Mesenchymal stem cell (in vitro differentiated cells and primary cell): ENCODE measurements at regions not wholly inside any gene's neighbourhood (a gene's known extent, or its start where the extent isn't known, plus 50 kb on each side); places are given as distances from the start of the nearest gene placed in this dataset.

Experiments used
- DNase-seq: peaks from one replicate; pipeline ENCODE4 v3.0.0-alpha.2; 2013
- H2AFZ ChIP-seq: one replicate; pipeline ENCODE4 v1.6.1; 2013; ENCODE audit warnings: low read depth, mild to moderate bottlenecking, control low read depth, inconsistent platforms, low read length, moderate library complexity
- H2AK5ac ChIP-seq: 2 replicates; pipeline ENCODE4 v1.6.1; 2013; ENCODE audit warnings: low read length, moderate library complexity, mild to moderate bottlenecking, inconsistent platforms; ENCODE audit not compliant: severe bottlenecking
- H2BK120ac ChIP-seq: one replicate; pipeline ENCODE4 v1.6.1; 2013; ENCODE audit warnings: low read depth, mild to moderate bottlenecking, inconsistent platforms, low read length, moderate library complexity
- H2BK12ac ChIP-seq, 2 experiments: one replicate each; pipeline ENCODE4 v1.6.1; 2013; ENCODE audit warnings: inconsistent platforms in 2 of 2, low read length in 2 of 2, mild to moderate bottlenecking in 2 of 2, moderate library complexity in 2 of 2, control low read depth in 1 of 2
- H2BK15ac ChIP-seq: one replicate; pipeline ENCODE4 v1.6.1; 2013; ENCODE audit warnings: mild to moderate bottlenecking, low read depth, inconsistent platforms; ENCODE audit not compliant: poor library complexity, severe bottlenecking
- H2BK5ac ChIP-seq: 2 replicates; pipeline ENCODE4 v1.6.1; 2013; ENCODE audit warnings: low read depth, mild to moderate bottlenecking, low read length, control low read depth, inconsistent platforms; ENCODE audit not compliant: poor library complexity, severe bottlenecking
- H3K14ac ChIP-seq, 2 experiments: one replicate each; pipeline ENCODE4 v1.6.1; 2013; ENCODE audit warnings: inconsistent platforms in 2 of 2, low read length in 2 of 2, control low read depth in 1 of 2, mild to moderate bottlenecking in 1 of 2, moderate library complexity in 1 of 2
- H3K18ac ChIP-seq, 2 experiments: one replicate each; pipeline ENCODE4 v1.6.1; 2013; ENCODE audit warnings: inconsistent platforms in 2 of 2, low read length in 2 of 2, control low read depth in 1 of 2, low read depth in 1 of 2, mild to moderate bottlenecking in 1 of 2
- H3K23ac ChIP-seq, 2 experiments: one replicate each; pipeline ENCODE4 v1.6.1; 2013; ENCODE audit warnings: inconsistent platforms in 2 of 2, low read length in 2 of 2, mild to moderate bottlenecking in 2 of 2, moderate library complexity in 2 of 2, control low read depth in 1 of 2
- H3K27ac ChIP-seq: 2 replicates; pipeline ENCODE4 v1.5.1; 2013; ENCODE audit warnings: mild to moderate bottlenecking, moderate library complexity, low read length, control low read depth, inconsistent platforms; ENCODE audit not compliant: poor library complexity, severe bottlenecking
- H3K27me3 ChIP-seq, 2 experiments: 2 replicates each; pipeline versions ENCODE4 v1.6.1 to v1.7.0; 2013; ENCODE audit warnings: low read length in 2 of 2, mild to moderate bottlenecking in 2 of 2, moderate library complexity in 2 of 2, control low read depth in 1 of 2, inconsistent platforms in 1 of 2; ENCODE audit not compliant: control insufficient read depth in 1 of 2, insufficient read depth in 1 of 2
- H3K36me3 ChIP-seq, 2 experiments: 2 replicates each; pipeline versions ENCODE4 v1.6.1 to v1.7.0; 2013; ENCODE audit warnings: low read length in 2 of 2, control low read depth in 1 of 2, inconsistent platforms in 1 of 2, low read depth in 1 of 2, mild to moderate bottlenecking in 1 of 2; ENCODE audit not compliant: insufficient read depth in 2 of 2, control insufficient read depth in 1 of 2
- H3K4ac ChIP-seq, 2 experiments: one replicate each; pipeline ENCODE4 v1.6.1; 2013; ENCODE audit warnings: inconsistent platforms in 2 of 2, low read length in 2 of 2, mild to moderate bottlenecking in 2 of 2, moderate library complexity in 2 of 2, control low read depth in 1 of 2, low read depth in 1 of 2
- H3K4me1 ChIP-seq: 2 replicates; pipeline ENCODE4 v1.6.1; 2013; ENCODE audit warnings: low read depth, low read length, control low read depth; ENCODE audit not compliant: control insufficient read depth, insufficient read depth
- H3K4me2 ChIP-seq: 2 replicates; pipeline ENCODE4 v1.6.1; 2013; ENCODE audit warnings: low read length, mild to moderate bottlenecking, inconsistent platforms; ENCODE audit not compliant: poor library complexity, severe bottlenecking
- H3K4me3 ChIP-seq, 2 experiments: 2 replicates each; pipeline versions ENCODE4 v1.5.1 to v1.7.0; 2013; ENCODE audit warnings: low read length in 2 of 2, mild to moderate bottlenecking in 2 of 2, control low read depth in 1 of 2, low read depth in 1 of 2; ENCODE audit not compliant: insufficient read depth in 1 of 2
- H3K79me1 ChIP-seq: replicated peaks from 2 replicates; pipeline ENCODE4 v1.6.1; 2013; ENCODE audit warnings: mild to moderate bottlenecking, control low read depth, low read length, inconsistent platforms; ENCODE audit not compliant: poor library complexity, severe bottlenecking
- H3K9ac ChIP-seq: 2 replicates; pipeline ENCODE4 v1.7.0; 2013; ENCODE audit warnings: mild to moderate bottlenecking, low read length, moderate library complexity
- H3K9me3 ChIP-seq: 2 replicates; pipeline ENCODE4 v1.7.0; 2013; ENCODE audit warnings: mild to moderate bottlenecking, low read length; ENCODE audit not compliant: control insufficient read depth
- H4K8ac ChIP-seq: one replicate; pipeline ENCODE4 v1.6.1; 2013; ENCODE audit warnings: inconsistent platforms, mild to moderate bottlenecking, low read length, moderate library complexity
- H4K91ac ChIP-seq: one replicate; pipeline ENCODE4 v1.6.1; 2013; ENCODE audit warnings: mild to moderate bottlenecking, low read length, inconsistent platforms
- WGBS: methylation state at CpG from one replicate; pipeline ENCODE4 v1.1.7; 2013; ENCODE audit warnings: mixed read lengths; 5-methylcytosine and 5-hydroxymethylcytosine counted together

- Histone ChIP-seq H3K4me1 (no peaks in the 10 kb centered on the region), H3K4me3 (no peak overlapping the region), H2BK5ac (no peak overlapping the region), H3K18ac (no peak overlapping the region), H3K79me1 (no peaks in the 10 kb centered on the region), H2BK15ac (no peak overlapping the region), H3K23ac (no peak overlapping the region), H2BK12ac (no peak overlapping the region), H2AK5ac (no peak overlapping the region), H4K8ac (no peak overlapping the region), H3K9me3 (no peaks in the 10 kb centered on the region), H3K4me2 (no peak overlapping the region), H3K27me3 (no peaks in the 10 kb centered on the region), H3K36me3 (no peaks in the 10 kb centered on the region), H4K91ac (no peak overlapping the region), H3K27ac (no peak overlapping the region), H3K4ac (no peak overlapping the region), H3K9ac (no peak overlapping the region), H2BK120ac (no peak overlapping the region), H2AFZ (no peak overlapping the region), H3K14ac (no peak overlapping the region)
- no peak for DNase-seq
- 90% methylated on average over 2 of the region's 5 CpGs for WGBS
These were observed 196.8 kb downstream of the PRDM9 start for GRCh38 chr5:23703940-23704855.

- no peak overlapping the region for H3K4ac ChIP-seq
- no peak overlapping the region for H3K27ac ChIP-seq
- WGBS, result 93% methylated on average over 1 of the region's 3 CpGs
These were observed 210.1 kb downstream of the PRDM9 start for GRCh38 chr5:23717486-23717885.

GRCh38 chr5:23718564-23718963 lies 211.2 kb downstream of the PRDM9 start:
- Histone ChIP-seq H3K18ac (no peak overlapping the region), H2BK5ac (no peak overlapping the region), H3K79me1 (no peaks in the 10 kb centered on the region), H3K14ac (no peak overlapping the region), H3K4me2 (no peak overlapping the region), H2BK12ac (no peak overlapping the region), H3K27me3 (no peaks in the 10 kb centered on the region), H2AFZ (no peak overlapping the region), H2BK15ac (no peak overlapping the region), H3K23ac (no peak overlapping the region), H3K36me3 (no peaks in the 10 kb centered on the region), H2BK120ac (no peak overlapping the region), H3K9me3 (peaks cover 3% of the 10 kb centered on the region), H3K27ac (no peak overlapping the region), H2AK5ac (no peak overlapping the region), H4K8ac (no peak overlapping the region), H3K4ac (no peak overlapping the region), H3K9ac (no peak overlapping the region), H4K91ac (no peak overlapping the region), H3K4me1 (no peaks in the 10 kb centered on the region), H3K4me3 (no peak overlapping the region)
- WGBS, result 100% methylated on average over 1 of the region's 1 CpG
- no peak for DNase-seq

More at GRCh38 chr5:23717486-23717885, 210.1 kb downstream of the PRDM9 start:
- Histone ChIP-seq H3K4me3 (no peak overlapping the region), H3K36me3 (no peaks in the 10 kb centered on the region), H4K8ac (no peak overlapping the region), H2BK15ac (no peak overlapping the region), H3K9me3 (peaks cover 9% of the 10 kb centered on the region), H3K79me1 (no peaks in the 10 kb centered on the region), H3K9ac (no peak overlapping the region), H3K4me2 (no peak overlapping the region), H2BK5ac (no peak overlapping the region), H3K14ac (no peak overlapping the region), H2BK12ac (no peak overlapping the region), H3K23ac (no peak overlapping the region), H2AK5ac (no peak overlapping the region), H4K91ac (no peak overlapping the region), H3K27me3 (no peaks in the 10 kb centered on the region), H3K18ac (no peak overlapping the region), H3K4me1 (no peaks in the 10 kb centered on the region), H2AFZ (no peak overlapping the region), H2BK120ac (no peak overlapping the region)
- no peak for DNase-seq

- no peak overlapping the region for H2BK15ac ChIP-seq
- WGBS, result no CpG with 5 or more reads among the region's 2 CpGs
These were observed 213.9 kb downstream of the PRDM9 start for GRCh38 chr5:23721336-23721735.

More at GRCh38 chr5:23721336-23721735, 213.9 kb downstream of the PRDM9 start:
- no peak overlapping the region for H3K27ac ChIP-seq
- H3K27me3 ChIP-seq, result no peaks in the 10 kb centered on the region
- H3K4me3 ChIP-seq, result no peak overlapping the region
- no peaks in the 10 kb centered on the region for H3K9me3 ChIP-seq
- DNase-seq, result no peak
- H4K8ac ChIP-seq, result no peak overlapping the region
- H3K23ac ChIP-seq, result no peak overlapping the region
- no peaks in the 10 kb centered on the region for H3K36me3 ChIP-seq
- H3K14ac ChIP-seq, result no peak overlapping the region
- H4K91ac ChIP-seq, result no peak overlapping the region
- no peak overlapping the region for H2BK5ac ChIP-seq
- H3K4me2 ChIP-seq, result no peak overlapping the region
- no peak overlapping the region for H2BK12ac ChIP-seq
- H2BK120ac ChIP-seq, result no peak overlapping the region
- no peak overlapping the region for H2AFZ ChIP-seq
- H3K4ac ChIP-seq, result no peak overlapping the region
- H3K4me1 ChIP-seq, result no peaks in the 10 kb centered on the region
- H3K79me1 ChIP-seq, result no peaks in the 10 kb centered on the region
- no peak overlapping the region for H3K9ac ChIP-seq
- H2AK5ac ChIP-seq, result no peak overlapping the region
- no peak overlapping the region for H3K18ac ChIP-seq
